ENCODE measurements at regions not wholly inside any gene's neighbourhood (a gene's known extent, or its start where the extent isn't known, plus 50 kb on each side); places are given as distances from the start of the nearest gene placed in this dataset.

DNA sequence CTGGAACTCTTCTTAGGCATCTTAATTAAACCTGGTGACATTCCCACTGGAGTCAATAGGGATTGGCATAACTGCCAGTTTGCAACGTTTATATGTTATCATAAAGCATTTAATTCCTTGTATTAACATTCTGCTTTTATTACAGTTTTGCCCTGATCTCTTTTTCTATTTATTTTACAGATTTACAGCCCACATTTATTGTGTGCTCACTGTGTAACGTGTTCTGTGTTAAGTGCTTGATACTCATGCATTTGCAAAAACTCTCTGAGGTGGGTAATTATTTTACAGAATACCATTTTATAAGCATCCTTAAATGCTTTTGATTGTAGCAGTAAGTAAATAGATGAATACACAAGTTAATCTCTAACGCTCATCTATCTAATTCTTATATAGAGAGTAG, 341.5 kb upstream of the FAR2 start:
- no peak for TF ChIP-seq CTCF (IDR thresholded peaks at IDR 0.05; ENCODE audit: low read length, missing control alignments)
- H3K4me3 ChIP-seq (replicated peaks; ENCODE audit: low read depth, low read length) = no peak overlapping the region
- no peak for DNase-seq (ENCODE audit: low read depth)

DNA sequence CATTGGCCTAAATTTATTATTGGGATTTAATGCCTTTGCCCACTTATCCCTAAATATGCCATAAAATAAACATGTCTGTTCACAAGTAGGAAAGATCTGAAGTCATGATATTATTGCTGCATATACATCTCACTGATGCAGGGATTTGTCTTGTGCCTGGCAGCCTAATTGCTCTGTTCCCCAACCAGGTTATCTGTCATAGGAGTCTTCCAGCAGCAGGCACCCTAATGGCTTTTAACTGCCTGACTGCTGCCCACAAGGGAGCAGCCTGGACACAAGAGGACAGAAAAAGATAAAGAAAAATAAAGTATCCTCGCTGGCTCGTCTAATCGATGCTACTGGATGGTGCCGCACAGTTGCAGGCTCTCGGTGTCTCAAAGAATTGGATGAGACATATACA, 337.6 kb upstream of the FAR2 start:
- TF ChIP-seq CTCF (IDR thresholded peaks at IDR 0.05; ENCODE audit: low read length, missing control alignments) = no peak
- DNase-seq (ENCODE audit: low read depth) = no peak

GRCh38 chr12:28814246-28814645, 334.8 kb upstream of the FAR2 start:
- no peak for TF ChIP-seq CTCF (IDR thresholded peaks at IDR 0.05; ENCODE audit: low read length, missing control alignments)
- H3K4me3 ChIP-seq (replicated peaks; ENCODE audit: low read depth, low read length) = no peak overlapping the region
- no peak for DNase-seq (ENCODE audit: low read depth)

More for the DNA sequence above, 337.6 kb upstream of the FAR2 start:
- H3K4me3 ChIP-seq (replicated peaks; ENCODE audit: low read depth, low read length) = no peak overlapping the region

- DNase-seq (ENCODE audit: low read depth) = no peak
- H3K4me3 ChIP-seq (replicated peaks; ENCODE audit: low read depth, low read length) = no peak overlapping the region
- no peak for TF ChIP-seq CTCF (IDR thresholded peaks at IDR 0.05; ENCODE audit: low read length, missing control alignments)
Measured at GRCh38 chr12:28817524-28817923, 331.6 kb upstream of the FAR2 start.

GRCh38 chr12:28824193-28824846, 324.8 kb upstream of the FAR2 start:
- no peak overlapping the region for H3K4me3 ChIP-seq (replicated peaks; ENCODE audit: low read depth, low read length)
- no peak for DNase-seq (ENCODE audit: low read depth)
- TF ChIP-seq CTCF (IDR thresholded peaks at IDR 0.05; ENCODE audit: low read length, missing control alignments) = no peak

DNA sequence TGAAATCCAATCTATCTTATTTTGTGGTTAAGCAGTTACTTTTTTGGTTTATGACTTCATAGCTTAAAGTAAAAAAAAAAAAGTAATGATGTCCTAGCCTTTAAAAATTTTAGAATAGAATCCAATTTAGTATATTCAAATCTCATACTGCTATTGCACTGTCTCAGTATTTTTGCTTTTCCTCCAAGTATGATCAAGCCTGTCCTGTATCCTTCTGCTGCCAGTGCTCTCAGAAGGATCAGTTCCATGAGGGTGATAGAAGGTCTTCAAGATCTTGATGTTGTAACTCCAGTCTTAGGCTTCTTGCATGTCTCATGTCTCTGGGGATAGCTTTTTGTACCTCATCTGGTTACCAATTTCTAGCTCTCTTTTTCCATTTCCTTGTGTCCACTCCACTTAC, 324.2 kb upstream of the FAR2 start:
- DNase-seq (ENCODE audit: low read depth) = no peak
- H3K4me3 ChIP-seq (replicated peaks; ENCODE audit: low read depth, low read length) = no peak overlapping the region
- TF ChIP-seq CTCF (IDR thresholded peaks at IDR 0.05; ENCODE audit: low read length, missing control alignments) = no peak

- no peak overlapping the region for H3K4me3 ChIP-seq (replicated peaks; ENCODE audit: low read depth, low read length)
- DNase-seq (ENCODE audit: low read depth) = no peak
- TF ChIP-seq CTCF (IDR thresholded peaks at IDR 0.05; ENCODE audit: low read length, missing control alignments) = no peak
Measured at GRCh38 chr12:28826766-28827165, 322.3 kb upstream of the FAR2 start.

Measured in fibroblast of pulmonary artery (primary cell).